ENCODE measurements at regions not wholly inside any gene's neighbourhood (a gene's known extent, or its start where the extent isn't known, plus 50 kb on each side); places are given as distances from the start of the nearest gene placed in this dataset.

DNA sequence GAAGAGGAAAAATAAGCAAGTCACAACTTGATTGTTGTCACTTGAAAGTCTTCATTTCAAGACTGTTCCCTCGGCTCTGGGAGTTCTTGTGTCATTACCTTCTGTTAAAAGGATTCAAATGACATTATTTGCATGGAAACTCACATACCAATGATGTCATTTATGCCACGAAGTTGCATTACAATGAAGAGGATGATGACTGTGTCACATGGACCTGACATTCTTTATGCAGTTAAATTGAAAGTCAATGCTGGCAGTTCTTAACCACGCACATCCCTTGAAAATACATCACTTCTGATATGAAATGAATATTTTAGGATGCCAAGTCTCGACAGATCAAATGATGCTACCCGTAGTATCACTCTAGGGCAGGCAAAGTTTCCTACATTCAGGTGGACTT is 1069.5 kb downstream of the VRK1 start:
- DNase-seq (ENCODE audit: low spot score) = no peak

DNA sequence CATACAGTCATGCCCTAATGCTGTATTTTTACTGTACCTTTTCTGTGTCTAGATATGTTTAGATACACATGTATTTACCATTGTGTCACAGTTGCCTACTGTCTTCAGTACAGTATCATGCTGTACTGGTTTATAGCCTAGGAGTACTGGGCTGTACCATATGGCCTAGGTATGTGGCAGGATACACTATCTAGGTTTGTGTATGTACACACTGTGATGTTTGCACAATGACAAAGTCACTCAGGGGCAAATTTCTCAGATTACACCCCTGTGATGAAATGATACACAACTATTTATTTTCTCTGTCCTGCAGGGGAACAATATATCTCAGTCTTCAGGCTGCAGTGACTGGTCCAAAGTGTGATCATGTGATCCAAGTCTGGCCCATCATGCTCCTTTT is 1076.1 kb downstream of the VRK1 start:
- no peak for DNase-seq (ENCODE audit: low spot score)

DNA sequence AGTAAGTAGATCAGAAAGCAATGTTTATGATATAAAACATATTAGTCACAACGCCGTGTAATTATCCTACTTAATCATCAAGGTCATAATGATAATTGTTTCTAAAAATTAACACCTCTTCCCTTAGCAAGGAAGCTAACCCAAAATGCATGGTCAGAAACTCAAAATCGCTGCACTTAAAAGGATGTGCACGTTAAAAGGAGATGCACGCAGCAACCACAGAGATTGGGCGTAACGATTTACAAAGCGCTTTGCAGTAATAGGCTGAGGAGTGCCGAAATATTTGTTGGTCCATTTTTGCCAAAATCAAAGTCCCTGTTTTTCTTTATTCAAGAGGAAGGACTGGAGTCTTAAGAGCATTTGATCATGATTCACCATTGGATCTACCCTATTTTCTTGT is 1077.2 kb downstream of the VRK1 start:
- no peak for DNase-seq (ENCODE audit: low spot score)

DNA sequence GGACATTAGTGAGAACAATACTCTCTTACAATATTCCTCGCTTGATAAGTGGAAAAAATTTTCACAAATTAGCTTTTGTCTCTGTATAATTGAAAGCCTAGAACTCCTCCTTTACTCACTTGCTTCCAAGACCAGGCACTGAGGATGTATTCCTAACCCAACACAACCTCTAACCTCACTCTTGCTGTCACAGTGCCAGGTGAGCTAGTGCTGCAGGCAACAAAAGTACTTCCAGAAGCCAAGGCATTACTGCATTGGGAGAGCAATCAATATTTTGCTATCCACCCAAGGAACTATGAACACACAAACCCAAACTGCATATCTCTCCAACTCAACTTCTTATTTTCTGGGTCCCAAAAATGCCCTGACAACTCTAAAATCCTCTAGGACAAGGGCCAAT is 1081.0 kb downstream of the VRK1 start:
- no peak for DNase-seq (ENCODE audit: low spot score)

DNA sequence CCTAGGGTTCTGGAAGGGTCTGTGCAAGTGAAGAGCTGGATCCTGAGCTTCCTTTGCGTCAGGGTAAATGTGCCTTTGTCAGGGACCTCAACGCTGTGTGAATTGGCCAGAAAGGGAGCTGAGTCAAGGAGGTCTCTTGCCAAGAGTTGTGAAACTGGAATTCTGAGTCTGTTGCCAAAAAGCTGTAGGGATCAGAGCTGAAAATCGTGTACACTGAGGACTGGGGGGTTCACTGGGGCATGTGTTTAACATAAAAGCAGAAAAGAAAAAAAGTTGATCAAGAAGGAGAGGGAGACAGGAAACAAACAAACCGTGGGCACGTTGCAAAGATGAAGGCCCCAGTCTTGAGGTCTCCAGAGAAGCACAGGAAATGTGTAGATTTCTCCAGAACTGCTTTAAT is 1081.5 kb downstream of the VRK1 start:
- DNase-seq (ENCODE audit: low spot score) = no peak

DNA sequence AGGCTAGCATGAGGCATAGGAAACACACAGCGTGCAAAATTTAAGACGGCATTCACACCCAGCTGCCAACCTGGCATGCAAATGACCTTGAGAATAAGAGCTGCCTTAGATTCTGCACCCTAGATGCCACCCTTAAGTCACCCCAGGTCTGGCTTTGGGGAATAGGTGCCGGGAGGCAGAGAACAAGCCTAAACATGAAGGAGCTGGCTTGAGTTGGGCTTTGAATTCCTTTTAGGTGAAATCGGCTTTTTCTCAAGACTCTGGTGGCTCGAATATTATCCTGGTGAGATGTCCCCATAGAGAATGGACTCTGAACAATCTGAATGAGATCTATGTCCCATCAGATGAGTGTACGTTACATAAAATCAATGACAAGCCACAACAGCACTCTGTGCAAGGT is 1090.5 kb downstream of the VRK1 start:
- no peak for DNase-seq (ENCODE audit: low spot score)

DNA sequence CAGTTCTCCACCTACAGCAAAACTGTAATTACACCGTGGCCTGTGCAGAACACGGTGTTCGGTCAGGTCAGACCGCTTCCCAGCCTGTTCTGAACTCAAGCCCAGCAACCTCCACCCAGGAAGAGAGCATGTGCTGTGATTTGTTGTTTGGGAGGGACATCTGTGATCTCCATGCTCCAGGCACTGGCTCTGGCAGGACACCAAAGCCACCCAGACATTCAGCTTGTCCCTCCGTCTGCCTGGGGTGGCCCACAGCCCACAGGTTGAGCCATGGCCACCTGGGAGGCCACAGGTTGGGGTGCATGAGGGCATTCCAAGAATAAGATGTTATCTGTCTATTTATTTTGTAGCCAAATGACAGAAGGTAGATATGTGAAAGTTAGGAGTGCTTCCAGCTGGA is 1091.1 kb downstream of the VRK1 start:
- no peak for DNase-seq (ENCODE audit: low spot score)

DNA sequence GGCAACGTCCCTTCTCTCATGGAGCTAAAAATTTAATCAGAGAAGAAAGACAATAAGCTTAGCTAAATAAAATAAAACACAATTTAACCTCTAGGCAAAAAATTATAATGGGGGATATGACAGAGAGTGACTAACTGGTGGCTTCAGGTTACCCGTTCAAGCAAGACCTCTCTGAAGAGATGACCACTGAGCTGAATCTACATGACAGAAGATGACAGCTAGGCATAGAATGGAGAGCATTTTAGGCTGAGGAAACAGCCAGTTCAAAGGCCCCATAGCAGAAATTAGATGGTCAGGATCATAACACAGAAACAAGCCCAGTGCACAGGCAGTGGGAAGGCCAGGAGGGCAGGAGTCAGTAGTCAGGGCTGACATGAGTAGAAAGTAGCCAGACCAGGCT is 1094.3 kb downstream of the VRK1 start:
- no peak for DNase-seq (ENCODE audit: low spot score)

DNA sequence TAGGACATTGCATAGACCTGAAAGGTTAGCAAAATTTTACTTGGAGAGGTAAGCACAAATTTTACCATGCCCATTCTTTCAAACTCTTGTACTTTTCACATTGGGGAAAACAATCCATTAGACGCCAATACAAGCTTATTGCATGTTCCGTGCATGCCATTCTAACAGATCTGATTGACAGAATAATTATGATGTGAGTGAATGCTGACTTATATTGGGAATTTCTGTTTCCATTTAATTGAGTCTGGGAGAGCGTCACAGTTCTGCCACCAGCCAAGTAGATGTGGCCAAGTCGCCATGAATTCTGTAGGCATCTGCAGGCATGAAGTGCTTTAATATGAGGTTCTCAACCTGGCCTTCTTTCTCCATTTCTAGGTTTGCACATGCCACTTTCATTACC is 1097.4 kb downstream of the VRK1 start:
- no peak for DNase-seq (ENCODE audit: low spot score)

DNA sequence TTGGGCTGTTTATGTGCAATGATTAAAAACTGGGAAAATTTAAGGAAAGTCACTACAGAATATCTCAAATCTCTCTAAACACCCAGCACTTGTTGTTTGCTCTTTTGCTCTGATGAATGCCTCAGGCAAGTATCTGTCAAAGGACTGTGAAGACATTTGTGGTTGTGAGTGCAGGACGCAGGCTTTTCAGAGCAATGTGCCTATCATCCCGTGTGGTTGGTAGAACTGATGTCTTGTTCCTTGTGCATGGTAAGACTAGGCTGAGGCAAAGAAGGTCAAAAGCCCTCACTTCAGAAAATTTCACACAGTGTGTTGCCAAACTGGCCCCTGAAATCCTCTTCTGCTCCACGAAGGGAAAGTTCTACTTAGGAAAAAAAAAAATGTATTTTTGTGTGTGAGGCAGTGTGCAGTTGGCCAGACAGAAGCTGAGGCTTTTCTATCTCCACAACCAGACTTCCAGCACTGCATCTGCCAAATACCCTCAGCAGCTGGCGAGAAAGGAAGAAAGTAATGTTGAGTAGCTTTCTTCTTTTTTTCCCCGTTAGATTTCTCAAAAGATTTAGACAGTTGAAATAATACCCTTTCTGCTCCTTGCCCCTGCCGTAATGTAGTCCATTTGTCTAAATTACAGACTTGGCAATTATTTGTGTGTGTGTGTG is 1103.1 kb downstream of the VRK1 start:
- DNase-seq (ENCODE audit: low spot score) = no peak

DNA sequence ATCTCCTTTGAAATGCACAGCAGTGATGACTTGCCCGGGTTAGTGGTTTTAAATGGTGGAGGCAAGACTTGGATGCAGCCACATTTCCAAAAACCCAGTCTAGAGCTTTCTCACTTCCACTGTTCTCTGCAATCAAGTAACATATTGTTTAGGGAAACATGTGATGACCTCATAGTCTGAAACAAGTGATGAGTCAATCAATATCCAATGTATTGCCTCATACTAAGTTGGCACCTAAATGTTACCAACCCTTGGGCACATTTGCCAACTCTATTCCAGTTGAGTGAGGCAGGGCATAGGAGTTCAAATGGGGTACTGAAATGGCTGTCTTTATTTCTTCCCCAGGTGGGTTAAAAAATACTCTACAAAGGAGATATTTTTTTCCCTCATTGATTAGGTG is 1105.4 kb downstream of the VRK1 start:
- no peak for DNase-seq (ENCODE audit: low spot score)

DNA sequence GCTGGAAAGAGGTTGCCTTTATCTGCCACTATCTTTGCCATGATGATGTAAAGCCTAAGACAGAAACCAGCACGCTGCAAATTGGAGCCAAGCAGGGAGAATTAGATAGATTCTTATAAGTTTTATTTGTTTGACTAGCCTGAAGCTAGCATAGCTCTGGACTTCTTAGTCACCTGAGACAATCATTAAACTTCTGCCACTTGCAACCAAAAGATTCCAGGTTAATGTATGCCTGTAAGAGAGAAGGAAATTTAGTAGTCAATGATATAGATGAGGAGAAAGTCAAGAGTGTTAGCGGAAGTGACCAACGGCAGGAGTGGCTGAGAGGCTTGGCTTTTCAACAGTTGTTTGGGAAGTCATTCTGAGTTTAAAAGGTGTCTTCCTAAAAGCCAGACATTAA is 1106.6 kb downstream of the VRK1 start:
- DNase-seq (ENCODE audit: low spot score) = no peak

DNA sequence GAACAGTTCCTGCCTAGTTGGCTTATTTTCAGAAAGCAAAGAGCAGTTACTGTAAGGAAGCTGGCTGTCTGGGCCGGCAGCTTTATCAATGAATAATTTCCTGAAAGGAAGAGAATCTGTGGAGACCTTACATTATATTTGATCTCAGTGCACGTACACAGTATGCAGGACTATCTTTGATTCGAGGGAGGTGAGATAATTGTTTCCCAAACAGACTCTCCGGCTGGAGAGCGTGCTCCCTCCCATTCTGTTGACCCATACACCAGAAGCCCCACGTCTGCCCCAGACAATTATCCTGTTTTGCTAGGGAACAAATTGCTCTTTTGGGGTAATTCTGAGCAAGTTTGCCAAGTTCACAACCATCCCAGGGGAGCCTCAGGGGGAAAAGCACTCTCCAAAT is 1115.0 kb downstream of the VRK1 start:
- no peak for DNase-seq (ENCODE audit: low spot score)

DNA sequence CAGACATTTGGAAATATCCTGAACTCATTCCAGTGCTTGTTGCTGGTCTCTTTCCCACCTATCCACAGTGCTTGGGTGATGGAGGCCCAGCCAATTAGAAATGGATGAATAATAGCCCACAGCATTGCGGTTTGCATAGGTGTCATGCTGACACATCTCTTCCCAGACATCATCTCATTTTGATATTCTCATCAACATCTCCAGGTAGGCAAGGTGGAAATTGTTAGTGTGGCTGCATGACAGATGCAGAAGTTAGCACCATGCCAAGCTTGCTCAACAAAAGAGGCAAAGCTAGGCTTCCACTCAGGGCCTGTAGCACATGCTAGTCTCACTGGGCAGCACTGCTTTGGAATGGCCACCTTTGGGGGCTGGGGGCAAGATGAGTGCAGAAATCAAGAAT is 1118.9 kb downstream of the VRK1 start:
- no peak for DNase-seq (ENCODE audit: low spot score)

DNA sequence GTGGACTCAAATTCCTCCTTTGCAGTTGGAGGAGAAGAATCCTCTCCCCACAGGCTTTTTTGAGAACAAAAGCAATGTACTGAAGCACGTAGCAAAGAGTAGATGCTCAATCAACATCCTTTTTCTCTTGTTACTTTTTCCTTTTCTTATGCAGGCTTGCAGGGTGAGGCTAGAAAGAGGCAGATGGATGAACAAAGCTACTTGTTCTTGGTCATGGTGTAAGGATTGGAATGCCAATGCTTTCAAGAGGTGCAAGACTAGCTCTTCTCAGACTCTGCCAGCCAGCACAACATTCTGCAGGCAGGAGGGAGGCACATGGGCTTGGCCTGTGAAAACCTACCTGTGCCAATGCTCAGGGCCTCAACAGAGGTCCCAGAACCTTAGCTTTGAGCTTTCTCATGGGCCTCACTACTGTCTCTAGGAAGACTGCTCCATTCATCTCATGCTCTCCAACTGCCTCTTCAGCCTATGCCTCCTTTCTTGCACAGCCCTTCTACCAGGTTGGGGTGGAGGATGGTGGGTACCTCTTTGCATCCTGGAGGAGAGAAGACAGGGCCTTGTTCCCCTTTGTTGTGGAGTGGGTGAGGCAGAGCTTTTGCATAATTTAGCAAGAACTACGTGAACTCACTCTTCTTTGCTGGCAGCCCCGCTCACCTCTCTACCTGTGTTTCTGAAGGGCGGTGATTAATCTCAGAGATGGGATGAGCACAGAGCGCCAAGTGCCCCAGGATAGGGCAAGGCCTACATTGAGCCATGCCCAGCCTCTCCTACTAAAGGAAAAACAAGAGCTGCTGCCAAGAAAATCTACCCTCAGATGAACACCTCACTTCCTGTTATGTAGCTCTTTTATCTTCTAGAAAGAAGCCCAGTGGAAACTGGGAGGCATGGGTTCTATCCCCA is 1119.7 kb downstream of the VRK1 start:
- DNase-seq (ENCODE audit: low spot score) = no peak

DNA sequence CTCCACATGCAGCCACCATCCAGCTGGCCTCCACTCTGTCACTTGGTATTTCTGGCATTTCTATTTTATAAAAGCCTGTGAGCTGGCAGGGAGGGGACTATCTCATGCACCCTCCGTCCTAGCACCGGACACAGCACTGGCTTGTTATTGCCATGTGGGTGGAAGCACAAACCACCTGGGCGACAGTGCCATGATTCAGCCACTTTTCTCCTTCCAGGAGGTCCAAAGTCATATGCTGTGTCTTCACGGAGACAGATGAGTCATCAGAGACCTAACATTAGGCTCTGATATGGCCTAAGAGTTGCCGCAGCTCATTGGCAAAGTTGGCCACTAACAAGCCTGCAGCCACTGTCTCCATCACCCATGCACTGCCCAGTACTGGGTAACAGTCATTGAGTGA is 1123.0 kb downstream of the VRK1 start:
- DNase-seq (ENCODE audit: low spot score) = no peak

DNA sequence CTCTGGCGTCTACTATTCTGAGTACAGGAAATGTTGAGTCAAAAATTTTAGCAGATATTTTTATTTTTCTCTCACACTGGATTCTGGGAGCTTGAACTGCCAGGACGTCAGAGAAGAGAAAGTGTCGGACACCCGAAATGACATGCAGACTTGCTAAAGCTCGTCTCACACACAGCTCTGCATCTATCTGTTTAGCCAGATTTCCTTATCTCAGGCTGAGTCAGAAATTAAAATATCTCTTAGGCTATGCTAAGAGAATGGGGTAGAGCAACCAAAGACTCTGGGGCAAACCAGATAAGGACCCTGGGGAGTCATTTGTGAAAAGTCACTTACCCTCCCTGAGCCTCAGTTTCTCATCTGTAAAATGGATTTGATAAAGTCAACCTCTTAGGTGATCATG is 1124.1 kb downstream of the VRK1 start:
- DNase-seq (ENCODE audit: low spot score) = no peak

DNA sequence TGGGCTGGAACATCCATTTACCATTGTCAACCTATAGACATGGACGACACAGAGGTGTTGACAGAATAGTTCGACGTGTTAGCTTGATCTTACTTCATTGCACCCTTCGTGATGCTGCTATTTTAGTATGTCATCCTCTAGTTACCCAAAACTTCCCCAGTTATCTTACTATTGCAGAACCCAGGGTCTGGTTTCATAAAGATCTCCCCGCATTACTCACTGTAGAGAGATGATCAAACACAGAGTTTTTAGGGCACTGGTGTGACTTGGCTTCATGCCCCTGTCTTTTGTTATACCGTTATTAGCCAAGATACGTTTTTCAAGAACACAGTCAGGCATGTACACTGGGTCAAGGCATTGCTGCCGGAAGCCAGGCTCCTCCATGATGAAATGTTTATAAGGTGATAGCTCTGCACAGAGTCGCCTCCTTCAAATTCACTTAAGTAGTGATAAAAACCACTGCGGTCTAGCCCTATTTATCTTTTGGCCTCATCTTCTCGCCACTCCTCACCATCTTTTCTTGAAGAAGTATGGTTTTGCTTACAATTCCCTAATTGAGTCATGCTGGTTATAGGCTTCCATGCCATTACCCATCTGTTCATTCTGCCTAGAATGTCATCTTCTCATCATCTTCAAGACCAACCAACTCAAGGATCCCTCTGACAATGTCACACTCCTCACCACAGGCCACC is 1127.9 kb downstream of the VRK1 start:
- no peak for DNase-seq (ENCODE audit: low spot score)

DNA sequence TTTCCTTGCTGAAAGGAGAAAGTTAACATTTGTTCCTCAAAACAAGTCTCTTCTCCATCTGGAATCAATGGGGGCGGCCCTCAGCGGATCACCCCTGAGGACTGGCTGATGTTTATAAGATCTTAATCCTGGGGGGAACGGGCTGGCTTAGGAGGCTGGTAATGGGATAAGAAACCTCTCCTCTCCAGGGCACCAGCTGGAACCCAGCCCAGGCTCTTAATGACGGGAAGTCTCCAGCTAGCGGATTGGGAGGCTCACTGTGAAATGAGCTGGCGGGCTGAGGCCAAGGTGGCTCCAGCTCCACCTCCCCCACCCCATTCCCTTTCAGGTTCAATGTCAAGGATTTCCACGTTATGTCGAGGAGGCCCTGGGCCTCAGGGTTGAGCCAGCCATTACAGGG is 1133.0 kb downstream of the VRK1 start:
- DNase-seq (ENCODE audit: low spot score) = no peak

DNA sequence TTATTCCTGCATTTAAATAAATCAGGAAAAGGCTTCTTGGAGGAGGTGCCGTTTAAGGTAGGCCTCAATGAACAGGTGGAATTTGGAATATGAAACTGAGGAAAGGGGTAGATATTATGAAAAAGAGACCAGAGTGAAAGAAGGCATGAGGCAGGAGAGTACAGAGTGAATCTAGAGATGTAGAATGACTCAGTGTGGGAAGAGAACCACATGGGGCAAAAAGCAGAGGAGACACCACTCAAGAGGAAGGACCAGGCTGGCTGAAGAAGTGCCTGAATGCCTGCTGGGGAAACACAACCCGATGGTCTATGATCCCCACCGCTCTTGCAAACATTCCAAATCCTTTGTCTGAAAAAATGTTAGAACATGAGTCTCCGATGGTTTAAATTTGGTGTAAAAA is 1134.1 kb downstream of the VRK1 start:
- no peak for DNase-seq (ENCODE audit: low spot score)

DNA sequence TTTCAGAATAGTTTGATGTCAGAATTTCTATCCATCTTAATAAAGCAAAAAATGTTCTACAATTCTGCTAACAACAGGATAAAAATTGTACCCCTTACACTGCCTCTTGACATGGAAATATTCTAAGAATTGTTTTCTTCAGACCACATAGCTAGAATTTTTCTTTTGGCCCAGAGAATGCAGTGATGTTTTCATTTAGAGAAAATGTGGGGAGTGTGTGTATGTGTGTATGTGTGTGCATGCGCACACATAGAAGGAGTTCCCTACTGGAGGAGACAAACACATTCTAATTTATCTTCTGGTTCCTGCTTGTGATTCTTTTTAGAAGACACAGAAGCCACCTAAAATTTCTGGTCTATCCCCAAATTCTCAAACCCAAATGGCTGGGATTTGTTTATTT is 1145.7 kb downstream of the VRK1 start:
- DNase-seq (ENCODE audit: low spot score) = no peak

DNA sequence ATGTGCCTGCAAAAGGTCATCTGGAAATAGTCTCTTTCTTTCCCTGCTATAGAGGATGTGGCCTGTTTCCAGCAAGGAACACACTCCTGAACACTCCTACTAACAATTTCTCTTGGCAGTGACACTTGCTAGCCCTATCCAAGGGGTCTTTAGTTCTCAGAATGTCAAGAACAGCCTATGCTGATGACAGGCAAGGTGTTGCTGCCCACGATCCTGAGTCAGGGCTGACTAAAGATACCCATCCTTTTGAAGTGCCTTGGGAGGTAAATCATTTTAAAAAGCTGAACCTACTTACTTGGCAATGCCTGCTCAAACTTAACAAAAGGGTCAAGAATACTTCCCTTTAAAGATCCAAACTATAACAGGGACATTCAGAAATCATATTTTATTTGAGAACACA is 1146.4 kb downstream of the VRK1 start:
- no peak for DNase-seq (ENCODE audit: low spot score)

DNA sequence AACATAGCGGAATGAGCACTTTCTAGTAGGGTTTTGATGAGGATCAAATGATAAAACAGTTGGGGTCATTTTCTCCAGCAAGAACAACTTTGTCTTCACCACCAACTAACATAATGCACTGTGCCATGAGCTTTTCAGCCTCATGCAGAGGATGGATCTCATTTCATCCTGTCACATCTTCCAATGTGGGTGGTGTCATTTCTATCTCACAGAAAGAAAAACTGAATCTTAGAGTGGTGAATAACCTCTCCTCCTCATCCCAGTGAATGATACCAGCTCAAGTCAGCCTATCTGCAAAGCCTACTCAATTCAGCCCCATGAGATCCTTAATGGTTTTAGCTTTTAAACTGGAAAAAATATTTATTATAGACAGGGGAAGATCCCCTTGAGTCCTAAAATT is 1147.2 kb downstream of the VRK1 start:
- no peak for DNase-seq (ENCODE audit: low spot score)

Data from left forelimb (tissue), 1 donor.